Progenitor cell of endocrine pancreas (in vitro differentiated cells): ENCODE measurements at regions not wholly inside any gene's neighbourhood (a gene's known extent, or its start where the extent isn't known, plus 50 kb on each side); places are given as distances from the start of the nearest gene placed in this dataset.
"Not testable (repeated sequence)": the region's sequence is repeated elsewhere in the genome, so short reads cannot be mapped to it uniquely, and the experiment has no call there.

ENCODE experiments used
- DNase-seq: peaks from one replicate; pipeline ENCODE4 v3.0.0; 2021; ENCODE audit warnings: low spot score; ENCODE audit not compliant: unreplicated experiment
- H3K27ac Mint-ChIP-seq: 2 replicates; pipeline ENCODE4 v1.8.0; 2021; ENCODE audit warnings: mild to moderate bottlenecking, moderate library complexity, mixed read lengths
- H3K27me3 Mint-ChIP-seq: 2 replicates; pipeline ENCODE4 v1.8.0; 2021; ENCODE audit warnings: mixed read lengths
- H3K36me3 Mint-ChIP-seq: 2 replicates; pipeline ENCODE4 v1.8.0; 2022; ENCODE audit warnings: mixed read lengths; ENCODE audit not compliant: insufficient read depth
- H3K4me1 Mint-ChIP-seq: 2 replicates; pipeline ENCODE4 v1.8.0; 2021; ENCODE audit warnings: low read depth, mixed read lengths
- H3K4me3 Mint-ChIP-seq: 2 replicates; pipeline ENCODE4 v1.8.0; 2021; ENCODE audit warnings: low read depth, mild to moderate bottlenecking, moderate library complexity, mixed read lengths
- H3K9me3 Mint-ChIP-seq: 2 replicates; pipeline ENCODE4 v1.8.0; 2021; ENCODE audit warnings: low read depth, mixed read lengths
- TF ChIP-seq, protein P1 (sequence below): fragments of 200-600 bp; sonication (generic); IDR thresholded peaks from one replicate; pipeline ENCODE4 v1.5.0; 2021; ENCODE audit warnings: antibody characterized with exemption, mild to moderate bottlenecking; ENCODE audit not compliant: unreplicated experiment

DNA sequence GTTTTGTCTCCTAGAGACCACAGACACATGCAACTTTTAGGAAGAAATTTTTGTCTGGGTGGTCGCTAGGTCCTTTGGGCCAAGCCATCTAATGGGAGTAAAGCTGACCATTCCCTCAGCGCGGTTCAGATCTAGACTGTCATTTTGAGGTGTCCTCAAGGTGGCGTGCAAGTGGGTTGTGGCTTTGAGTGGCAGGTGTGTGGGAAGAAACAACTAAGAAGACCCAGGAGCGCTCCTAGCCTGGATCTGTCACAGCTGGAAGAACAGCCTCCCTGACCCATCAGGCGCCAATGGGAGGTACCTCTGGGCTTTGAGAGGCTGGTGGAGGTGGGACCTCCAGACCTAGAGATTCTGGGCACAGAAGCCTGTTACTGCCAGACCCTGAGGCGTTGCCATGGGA lies 645.1 kb downstream of the KCNJ18 start:
- Mint-ChIP-seq H3K27me3 (no peaks in the 10 kb centered on the region), H3K9me3 (peaks cover 19% of the 10 kb centered on the region), H3K4me3 (no peak overlapping the region), H3K4me1 (no peaks in the 10 kb centered on the region), H3K36me3 (no peaks in the 10 kb centered on the region), H3K27ac (no peak overlapping the region)
- DNase-seq, result no peak
- TF ChIP-seq, protein P1, sequence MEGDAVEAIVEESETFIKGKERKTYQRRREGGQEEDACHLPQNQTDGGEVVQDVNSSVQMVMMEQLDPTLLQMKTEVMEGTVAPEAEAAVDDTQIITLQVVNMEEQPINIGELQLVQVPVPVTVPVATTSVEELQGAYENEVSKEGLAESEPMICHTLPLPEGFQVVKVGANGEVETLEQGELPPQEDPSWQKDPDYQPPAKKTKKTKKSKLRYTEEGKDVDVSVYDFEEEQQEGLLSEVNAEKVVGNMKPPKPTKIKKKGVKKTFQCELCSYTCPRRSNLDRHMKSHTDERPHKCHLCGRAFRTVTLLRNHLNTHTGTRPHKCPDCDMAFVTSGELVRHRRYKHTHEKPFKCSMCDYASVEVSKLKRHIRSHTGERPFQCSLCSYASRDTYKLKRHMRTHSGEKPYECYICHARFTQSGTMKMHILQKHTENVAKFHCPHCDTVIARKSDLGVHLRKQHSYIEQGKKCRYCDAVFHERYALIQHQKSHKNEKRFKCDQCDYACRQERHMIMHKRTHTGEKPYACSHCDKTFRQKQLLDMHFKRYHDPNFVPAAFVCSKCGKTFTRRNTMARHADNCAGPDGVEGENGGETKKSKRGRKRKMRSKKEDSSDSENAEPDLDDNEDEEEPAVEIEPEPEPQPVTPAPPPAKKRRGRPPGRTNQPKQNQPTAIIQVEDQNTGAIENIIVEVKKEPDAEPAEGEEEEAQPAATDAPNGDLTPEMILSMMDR, result no peak

GRCh38 chr17:22356603-22357002 lies 664.3 kb downstream of the KCNJ18 start:
- H3K4me1 Mint-ChIP-seq, H3K4me3 Mint-ChIP-seq, H3K36me3 Mint-ChIP-seq, DNase-seq, H3K27ac Mint-ChIP-seq, H3K27me3 Mint-ChIP-seq: not testable (repeated sequence)
- H3K9me3 Mint-ChIP-seq, result peaks cover 42% of the 10 kb centered on the region

- H3K27ac Mint-ChIP-seq, DNase-seq: not testable (repeated sequence)
Observed at GRCh38 chr17:22370988-22371387, 678.7 kb downstream of the KCNJ18 start.

GRCh38 chr17:22373911-22374310 lies 681.6 kb downstream of the KCNJ18 start:
- no peaks in the 10 kb centered on the region for H3K27me3 Mint-ChIP-seq
- no peak for DNase-seq
- H3K27ac Mint-ChIP-seq, result no peak overlapping the region
- peaks cover 37% of the 10 kb centered on the region for H3K9me3 Mint-ChIP-seq
- H3K4me1 Mint-ChIP-seq, result no peaks in the 10 kb centered on the region
- no peak overlapping the region for H3K4me3 Mint-ChIP-seq
- TF ChIP-seq, protein P1, result no peak
- peaks cover 4% of the 10 kb centered on the region for H3K36me3 Mint-ChIP-seq

More at GRCh38 chr17:22370988-22371387, 678.7 kb downstream of the KCNJ18 start:
- not testable (repeated sequence) for H3K36me3 Mint-ChIP-seq, H3K4me3 Mint-ChIP-seq, H3K27me3 Mint-ChIP-seq, H3K4me1 Mint-ChIP-seq
- H3K9me3 Mint-ChIP-seq, result peaks cover 45% of the 10 kb centered on the region

DNA sequence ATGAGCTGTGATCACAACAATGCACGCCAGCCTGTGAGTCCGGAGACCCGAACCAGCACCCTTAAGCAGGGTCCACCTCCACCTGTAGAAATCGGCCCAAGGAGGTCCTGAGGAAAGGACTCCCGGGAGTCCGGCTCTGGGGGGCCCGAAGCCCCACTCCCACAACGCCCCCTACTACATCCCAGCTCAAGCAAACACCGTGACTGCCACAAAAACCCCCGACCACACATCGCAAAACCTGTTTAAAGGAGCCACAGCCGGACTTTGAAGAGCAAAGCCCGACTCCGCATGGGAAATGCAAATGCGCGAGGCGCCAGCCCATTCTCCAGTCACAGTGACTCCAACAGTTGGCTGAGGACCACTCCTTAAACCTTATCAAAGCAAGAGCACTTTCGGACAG lies 682.4 kb downstream of the KCNJ18 start:
- Mint-ChIP-seq H3K27ac (no peak overlapping the region), H3K4me1 (no peaks in the 10 kb centered on the region), H3K27me3 (no peaks in the 10 kb centered on the region), H3K36me3 (peaks cover 3% of the 10 kb centered on the region), H3K9me3 (peaks cover 35% of the 10 kb centered on the region), H3K4me3 (no peak overlapping the region)
- TF ChIP-seq, protein P1, result no peak
- no peak for DNase-seq

- H3K4me1 Mint-ChIP-seq, DNase-seq, H3K36me3 Mint-ChIP-seq, H3K4me3 Mint-ChIP-seq, H3K27ac Mint-ChIP-seq, H3K27me3 Mint-ChIP-seq: not testable (repeated sequence)
- H3K9me3 Mint-ChIP-seq, result peaks cover 24% of the 10 kb centered on the region
Observed at GRCh38 chr17:22376747-22377146, 684.4 kb downstream of the KCNJ18 start.

GRCh38 chr17:22378748-22379147 lies 686.4 kb downstream of the KCNJ18 start:
- not testable (repeated sequence) for H3K4me3 Mint-ChIP-seq, H3K27ac Mint-ChIP-seq, H3K27me3 Mint-ChIP-seq, DNase-seq, H3K36me3 Mint-ChIP-seq, H3K4me1 Mint-ChIP-seq
- peaks cover 12% of the 10 kb centered on the region for H3K9me3 Mint-ChIP-seq

DNA sequence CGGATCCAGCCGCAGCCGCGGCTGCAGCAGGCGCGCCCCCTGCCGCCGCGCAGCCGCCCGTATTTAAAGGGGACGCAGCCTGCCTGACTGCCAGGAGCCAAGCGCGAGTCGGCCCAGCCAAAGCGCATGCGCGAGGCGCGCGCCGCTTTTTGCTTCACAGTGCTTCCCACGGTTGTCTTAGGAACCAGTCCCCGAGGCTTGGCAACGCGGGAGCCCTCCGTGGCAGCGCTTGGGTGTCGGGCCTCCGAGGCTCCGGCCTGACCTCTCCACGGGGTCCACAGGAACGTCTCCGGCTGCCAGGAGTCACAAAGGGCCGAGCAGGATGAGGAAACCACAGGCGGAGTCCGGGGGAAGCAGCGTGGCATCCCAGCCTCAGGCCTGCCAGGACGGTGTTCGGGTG lies 689.3 kb downstream of the KCNJ18 start:
- DNase-seq, H3K4me1 Mint-ChIP-seq, H3K9me3 Mint-ChIP-seq, H3K36me3 Mint-ChIP-seq, H3K27me3 Mint-ChIP-seq, H3K4me3 Mint-ChIP-seq, H3K27ac Mint-ChIP-seq: not testable (repeated sequence)

GRCh38 chr17:22383772-22384460 lies 691.6 kb downstream of the KCNJ18 start:
- not testable (repeated sequence) for H3K4me3 Mint-ChIP-seq, DNase-seq, H3K9me3 Mint-ChIP-seq, H3K27me3 Mint-ChIP-seq, H3K4me1 Mint-ChIP-seq, H3K27ac Mint-ChIP-seq, H3K36me3 Mint-ChIP-seq

DNA sequence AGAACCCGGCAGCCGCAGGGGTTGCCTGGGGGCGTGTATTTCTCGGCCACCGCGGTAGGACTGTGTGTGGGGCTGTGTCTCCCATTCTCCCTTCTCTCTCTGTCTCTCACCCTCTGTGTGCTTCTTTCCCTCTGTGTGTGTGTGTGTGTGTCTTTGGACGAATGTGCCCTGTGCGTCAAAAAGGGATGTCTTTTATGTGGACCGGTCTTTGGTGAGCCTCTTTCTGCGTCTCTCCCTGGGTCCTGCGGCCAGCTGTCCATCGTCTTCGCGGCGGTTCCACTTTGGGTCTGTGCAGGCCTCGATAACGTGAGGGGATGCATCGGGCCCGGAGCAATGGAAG lies 692.1 kb downstream of the KCNJ18 start:
- H3K4me1 Mint-ChIP-seq, H3K9me3 Mint-ChIP-seq, DNase-seq, H3K27me3 Mint-ChIP-seq, H3K4me3 Mint-ChIP-seq, H3K36me3 Mint-ChIP-seq, H3K27ac Mint-ChIP-seq: not testable (repeated sequence)

GRCh38 chr17:22398446-22398845 lies 706.1 kb downstream of the KCNJ18 start:
- H3K4me3 Mint-ChIP-seq, DNase-seq: not testable (repeated sequence)

More at GRCh38 chr17:22398446-22398845, 706.1 kb downstream of the KCNJ18 start:
- not testable (repeated sequence) for H3K36me3 Mint-ChIP-seq, H3K27ac Mint-ChIP-seq, H3K27me3 Mint-ChIP-seq, H3K9me3 Mint-ChIP-seq, H3K4me1 Mint-ChIP-seq
